ENCODE measurements at regions not wholly inside any gene's neighbourhood (a gene's known extent, or its start where the extent isn't known, plus 50 kb on each side); places are given as distances from the start of the nearest gene placed in this dataset.

- DNase-seq = no peak
Measured at GRCh38 chr6:44533421-44533820, 145.9 kb downstream of the CDC5L start.

GRCh38 chr6:44534291-44534690, 146.8 kb downstream of the CDC5L start:
- DNase-seq = no peak

- DNase-seq = no peak
Measured at GRCh38 chr6:44535446-44535845, 147.9 kb downstream of the CDC5L start.

GRCh38 chr6:44535967-44536366, 148.5 kb downstream of the CDC5L start:
- no peak for DNase-seq

- no peak for DNase-seq
Measured at GRCh38 chr6:44537306-44538049, 150.0 kb downstream of the CDC5L start.

GRCh38 chr6:44538131-44538806, 150.8 kb downstream of the CDC5L start:
- no peak for DNase-seq

- DNase-seq = no peak
Measured at GRCh38 chr6:44538807-44539201, 151.3 kb downstream of the CDC5L start.

GRCh38 chr6:44539701-44540355, 152.3 kb downstream of the CDC5L start:
- DNase-seq = no peak

GRCh38 chr6:44540881-44541280, 153.4 kb downstream of the CDC5L start:
- no peak for DNase-seq

DNA sequence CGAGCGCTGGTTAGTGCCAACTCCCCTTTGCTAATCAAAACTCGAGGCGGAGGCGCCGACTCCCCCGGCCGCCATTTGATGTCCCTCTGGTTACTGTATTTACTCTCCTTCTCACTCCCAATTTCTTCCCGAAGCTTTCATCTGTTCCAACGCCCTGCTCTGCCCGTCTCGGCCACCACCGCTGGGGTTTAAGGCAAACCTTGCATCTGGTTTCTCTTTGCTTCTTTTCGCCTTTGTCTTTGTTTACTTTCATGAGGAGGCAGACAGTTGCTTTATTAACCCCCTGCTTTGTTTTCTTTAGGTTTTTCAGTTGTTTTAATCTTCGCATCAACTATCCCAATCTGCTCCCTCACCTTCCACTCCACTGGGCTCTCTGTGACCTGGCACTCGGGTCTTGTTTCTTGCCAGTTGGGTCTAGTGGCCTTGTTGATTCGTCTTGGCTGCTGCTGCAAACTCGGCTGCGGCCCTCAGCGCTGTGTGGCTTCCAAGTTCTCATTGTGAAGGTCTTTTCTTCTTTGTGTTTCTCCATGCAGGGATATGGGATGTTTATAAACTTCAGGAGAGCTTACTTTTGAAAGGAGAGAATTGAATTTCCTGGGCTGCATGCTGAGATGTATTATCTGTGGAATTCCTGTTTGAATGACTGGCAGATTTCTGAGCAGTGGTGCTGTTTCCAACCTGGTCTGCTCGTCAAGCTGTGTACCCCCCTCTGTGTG, 155.1 kb downstream of the CDC5L start:
- DNase-seq = no peak

GRCh38 chr6:44543664-44544063, 156.2 kb downstream of the CDC5L start:
- no peak for DNase-seq

GRCh38 chr6:44545224-44545623, 157.7 kb downstream of the CDC5L start:
- no peak for DNase-seq

DNA sequence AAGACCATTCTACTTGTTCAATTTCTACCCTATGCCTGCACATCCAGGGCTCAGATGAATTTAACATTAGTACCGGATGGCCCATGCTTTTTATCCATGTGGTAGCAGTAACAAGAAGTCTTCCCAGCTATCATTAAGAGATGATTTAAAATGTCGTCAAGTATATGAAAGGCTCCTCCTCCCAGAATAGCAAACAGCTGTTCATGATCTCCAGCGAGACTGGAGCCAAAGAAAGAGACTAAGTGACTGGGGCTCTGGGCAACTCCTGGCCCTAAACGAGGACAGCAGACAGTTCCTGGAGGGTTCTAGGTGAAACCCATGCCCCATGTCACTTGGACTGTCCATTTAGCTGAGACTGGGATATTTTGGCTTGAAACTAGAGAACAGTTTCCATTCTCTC, 160.8 kb downstream of the CDC5L start:
- DNase-seq = no peak

DNA sequence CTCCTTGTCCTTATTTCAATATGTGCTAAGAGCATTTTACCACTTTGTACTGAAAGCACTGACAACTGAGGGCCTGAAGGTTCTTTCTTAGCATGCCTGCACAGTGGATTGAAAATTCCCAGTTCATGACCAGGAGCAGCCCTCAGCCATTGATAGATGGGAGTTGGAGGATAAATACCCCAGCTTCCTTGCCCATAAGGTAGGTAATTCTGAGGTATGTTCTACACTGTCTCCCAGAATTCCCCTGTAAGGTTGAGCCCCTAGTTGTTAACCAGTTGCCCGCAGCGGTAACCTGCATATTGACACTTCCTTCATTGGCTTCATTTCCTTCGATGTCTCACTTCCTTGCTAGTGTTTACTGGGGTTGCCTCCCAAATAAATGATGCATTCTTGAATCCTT, 162.0 kb downstream of the CDC5L start:
- no peak for DNase-seq

GRCh38 chr6:44554194-44554593, 166.7 kb downstream of the CDC5L start:
- DNase-seq = no peak

DNA sequence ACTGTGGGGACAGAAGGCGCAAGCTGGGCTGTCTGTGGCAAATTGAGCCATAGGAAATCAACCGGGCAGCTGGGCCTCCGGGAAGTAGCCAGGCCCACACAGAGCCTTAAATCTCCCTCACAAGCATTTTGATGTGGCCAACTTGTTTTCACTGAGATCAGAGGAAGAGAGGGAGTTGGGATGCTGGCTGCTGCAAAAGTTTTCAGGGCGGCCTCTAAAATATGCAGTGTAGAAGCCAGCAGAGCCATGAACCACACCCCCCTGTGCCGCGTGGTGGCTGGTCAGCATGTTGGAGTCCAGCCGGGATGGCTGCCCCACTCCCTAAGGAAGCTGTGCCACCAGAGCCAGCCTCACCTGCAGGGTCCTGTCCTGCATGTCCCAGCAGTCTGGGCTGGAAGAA, 167.4 kb downstream of the CDC5L start:
- DNase-seq = no peak

GRCh38 chr6:44556046-44556445, 168.5 kb downstream of the CDC5L start:
- no peak for DNase-seq

GRCh38 chr6:44558024-44558831, 170.7 kb downstream of the CDC5L start:
- DNase-seq = no peak

- no peak for DNase-seq
Measured at GRCh38 chr6:44558832-44559251, 171.3 kb downstream of the CDC5L start.

DNA sequence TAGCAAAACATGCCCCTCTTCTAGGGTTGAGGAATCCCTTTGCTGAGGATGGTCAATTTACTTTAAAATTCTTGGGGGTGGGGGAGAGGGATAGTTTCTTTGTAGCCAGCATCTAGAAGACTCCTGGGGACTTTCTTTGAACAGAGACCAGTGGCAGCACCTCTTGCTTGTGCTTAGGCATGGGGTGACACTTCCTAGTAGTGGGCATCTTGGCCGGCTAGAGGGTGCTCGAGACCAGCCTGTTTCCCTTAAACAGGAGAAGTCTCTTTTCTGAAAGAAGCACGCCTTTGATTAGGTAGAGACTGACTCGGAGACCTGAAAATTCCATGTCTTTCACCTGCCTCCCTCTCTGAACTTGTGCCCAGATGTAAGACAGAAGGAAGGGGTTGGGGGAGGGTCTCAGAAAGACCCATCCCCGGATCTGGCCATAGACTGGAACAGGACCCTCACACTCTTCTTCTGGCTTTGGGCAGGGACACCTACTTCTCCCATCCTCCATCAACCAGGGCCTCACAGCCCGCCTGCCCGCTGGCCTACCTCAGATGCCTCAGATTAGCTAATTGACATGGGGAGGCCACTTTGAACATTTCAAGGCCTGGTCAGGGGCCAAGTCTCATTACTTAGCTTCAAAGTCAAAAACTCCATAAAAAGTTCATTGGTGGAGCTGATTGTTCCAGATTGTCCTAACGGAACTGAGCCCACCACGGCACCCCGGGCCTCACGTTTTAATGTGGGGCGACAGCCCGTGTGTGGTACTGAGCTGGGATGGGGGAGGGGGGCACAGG, 172.2 kb downstream of the CDC5L start:
- no peak for DNase-seq

DNA sequence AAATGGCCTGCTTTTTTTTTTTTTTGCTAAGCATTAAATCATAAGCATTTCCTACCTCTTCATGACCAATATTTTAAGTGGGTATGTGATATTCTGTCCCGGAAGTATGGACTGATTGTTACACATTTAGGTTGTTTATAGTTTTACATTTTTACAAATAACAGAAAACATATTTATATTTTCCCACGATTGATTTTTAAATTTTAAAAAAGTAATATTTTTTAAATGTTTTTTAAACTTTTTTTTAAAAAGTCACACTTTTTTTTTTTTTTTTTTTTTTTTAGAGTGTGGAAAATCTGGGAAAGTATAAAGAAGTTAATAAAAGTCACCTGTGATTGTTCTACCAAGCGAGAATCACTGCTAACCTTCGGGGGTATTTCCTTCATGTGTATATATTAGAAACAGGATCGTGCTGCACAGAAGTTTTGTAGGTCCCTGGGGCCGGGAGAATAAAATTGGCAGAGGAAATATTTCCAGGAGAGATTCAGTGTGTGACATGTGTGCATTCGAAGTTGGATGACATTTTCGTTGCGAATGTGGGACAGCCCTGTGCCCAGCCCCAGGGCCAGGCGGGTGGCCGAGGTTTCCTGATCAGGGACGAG, 173.1 kb downstream of the CDC5L start:
- DNase-seq = no peak

Data from stimulated activated CD4-positive, alpha-beta T cell treated with anti-CD3 and anti-CD28 coated beads, Interleukin-4, amount 100 ng/mL, for 1 hour (primary cell).